HL-60 (cell line): ENCODE measurements at regions not wholly inside any gene's neighbourhood (a gene's known extent, or its start where the extent isn't known, plus 50 kb on each side); places are given as distances from the start of the nearest gene placed in this dataset.

Experiments used
- POLR2AphosphoS5 ChIP-seq: IDR thresholded peaks from 2 replicates; pipeline ENCODE4 v1.6.1; 2012; ENCODE audit warnings: low read depth
- TF ChIP-seq, protein P1 (sequence below): IDR thresholded peaks from one replicate; pipeline ENCODE4 v1.5.1; 2011; ENCODE audit warnings: low read length, control low read depth, inconsistent platforms; ENCODE audit not compliant: insufficient read depth

DNA sequence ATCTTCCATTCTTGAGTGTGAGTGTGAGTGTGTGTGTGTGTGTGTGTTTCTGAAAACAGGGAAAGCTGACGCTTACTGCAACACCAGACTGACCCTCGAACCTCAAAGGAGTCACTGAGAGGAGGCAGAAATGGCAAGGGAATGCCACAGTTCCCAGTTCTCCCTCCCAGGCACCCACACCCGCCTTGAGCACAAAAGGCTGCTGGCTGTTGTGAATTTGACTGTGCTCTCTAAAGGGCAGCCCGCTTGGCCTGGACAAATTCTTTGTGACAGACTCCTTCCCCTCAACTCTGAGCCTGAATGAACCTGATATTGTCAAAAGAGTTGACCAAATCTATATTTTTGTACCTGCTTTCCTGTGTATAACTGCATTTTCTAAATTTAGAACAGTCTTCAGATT is 245.7 kb upstream of the IRX2 start:
- TF ChIP-seq, protein P1, sequence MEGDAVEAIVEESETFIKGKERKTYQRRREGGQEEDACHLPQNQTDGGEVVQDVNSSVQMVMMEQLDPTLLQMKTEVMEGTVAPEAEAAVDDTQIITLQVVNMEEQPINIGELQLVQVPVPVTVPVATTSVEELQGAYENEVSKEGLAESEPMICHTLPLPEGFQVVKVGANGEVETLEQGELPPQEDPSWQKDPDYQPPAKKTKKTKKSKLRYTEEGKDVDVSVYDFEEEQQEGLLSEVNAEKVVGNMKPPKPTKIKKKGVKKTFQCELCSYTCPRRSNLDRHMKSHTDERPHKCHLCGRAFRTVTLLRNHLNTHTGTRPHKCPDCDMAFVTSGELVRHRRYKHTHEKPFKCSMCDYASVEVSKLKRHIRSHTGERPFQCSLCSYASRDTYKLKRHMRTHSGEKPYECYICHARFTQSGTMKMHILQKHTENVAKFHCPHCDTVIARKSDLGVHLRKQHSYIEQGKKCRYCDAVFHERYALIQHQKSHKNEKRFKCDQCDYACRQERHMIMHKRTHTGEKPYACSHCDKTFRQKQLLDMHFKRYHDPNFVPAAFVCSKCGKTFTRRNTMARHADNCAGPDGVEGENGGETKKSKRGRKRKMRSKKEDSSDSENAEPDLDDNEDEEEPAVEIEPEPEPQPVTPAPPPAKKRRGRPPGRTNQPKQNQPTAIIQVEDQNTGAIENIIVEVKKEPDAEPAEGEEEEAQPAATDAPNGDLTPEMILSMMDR = no peak
- TF ChIP-seq POLR2AphosphoS5 = no peak
